ENCODE measurements at regions not wholly inside any gene's neighbourhood (a gene's known extent, or its start where the extent isn't known, plus 50 kb on each side); places are given as distances from the start of the nearest gene placed in this dataset.

GRCh38 chr4:67220861-67221260 is 324.4 kb downstream of the CENPC start:
- no peak for DNase-seq

- DNase-seq = no peak
These were observed 326.4 kb downstream of the CENPC start for GRCh38 chr4:67218883-67219282.

- DNase-seq = no peak
These were observed 337.3 kb downstream of the CENPC start for GRCh38 chr4:67207941-67208441.

- DNase-seq = no peak
These were observed 340.9 kb downstream of the CENPC start for GRCh38 chr4:67204441-67204840.

- DNase-seq = no peak
These were observed 344.0 kb downstream of the CENPC start for GRCh38 chr4:67201334-67201733.

- DNase-seq = no peak
These were observed 346.6 kb downstream of the CENPC start for GRCh38 chr4:67198727-67199126.

GRCh38 chr4:67167849-67168248 is 377.5 kb downstream of the CENPC start:
- DNase-seq = no peak

GRCh38 chr4:67162690-67163089 is 382.6 kb downstream of the CENPC start:
- no peak for DNase-seq

GRCh38 chr4:67161311-67161710 is 384.0 kb downstream of the CENPC start:
- no peak for DNase-seq

- no peak for DNase-seq
These were observed 384.9 kb downstream of the CENPC start for GRCh38 chr4:67160394-67160793.

- DNase-seq = no peak
These were observed 386.6 kb downstream of the CENPC start for GRCh38 chr4:67158666-67159065.

- no peak for DNase-seq
These were observed 392.3 kb downstream of the CENPC start for GRCh38 chr4:67152976-67153375.

- no peak for DNase-seq
These were observed 393.6 kb downstream of the CENPC start for GRCh38 chr4:67151376-67152343.

GRCh38 chr4:67141586-67141985 is 403.7 kb downstream of the CENPC start:
- no peak for DNase-seq

GRCh38 chr4:67134616-67135015 is 410.7 kb downstream of the CENPC start:
- DNase-seq = no peak

GRCh38 chr4:67133162-67133561 is 412.1 kb downstream of the CENPC start:
- no peak for DNase-seq

- no peak for DNase-seq
These were observed 414.1 kb downstream of the CENPC start for GRCh38 chr4:67131224-67131623.

- DNase-seq = no peak
These were observed 414.9 kb downstream of the CENPC start for GRCh38 chr4:67130411-67130810.

GRCh38 chr4:67126570-67126969 is 418.7 kb downstream of the CENPC start:
- no peak for DNase-seq

GRCh38 chr4:67125636-67126514 is 419.4 kb downstream of the CENPC start:
- DNase-seq = no peak

GRCh38 chr4:67124716-67125115 is 420.6 kb downstream of the CENPC start:
- DNase-seq = no peak

GRCh38 chr4:67122029-67122428 is 423.3 kb downstream of the CENPC start:
- DNase-seq = peak; percentile 5

GRCh38 chr4:67120369-67120768 is 424.9 kb downstream of the CENPC start:
- no peak for DNase-seq

GRCh38 chr4:67109276-67109675 is 436.0 kb downstream of the CENPC start:
- no peak for DNase-seq
